Left kidney (tissue), 1 donor: ENCODE measurements at regions not wholly inside any gene's neighbourhood (a gene's known extent, or its start where the extent isn't known, plus 50 kb on each side); places are given as distances from the start of the nearest gene placed in this dataset.

ENCODE experiments used
- DNase-seq: peaks from one replicate; pipeline ENCODE4 v3.0.0-alpha.2; 2013

DNA sequence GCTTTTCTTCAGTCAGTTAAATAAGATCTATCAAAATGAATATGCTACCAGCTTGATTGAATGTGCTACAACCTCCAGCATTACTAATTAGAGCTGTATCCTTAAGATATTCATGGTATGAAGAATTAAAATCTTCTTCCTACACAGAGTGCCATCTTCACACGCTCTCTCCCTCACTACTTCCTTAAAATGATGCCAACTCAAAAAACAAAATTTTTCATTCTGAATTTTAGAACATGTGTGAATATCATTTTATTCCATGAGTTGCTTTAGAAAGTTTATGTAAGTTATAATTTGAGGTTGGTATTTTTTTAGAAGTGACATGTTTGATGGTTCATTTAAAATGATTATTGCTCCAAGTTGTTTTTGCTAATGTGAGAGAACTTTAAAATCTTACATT is 407.5 kb upstream of the CELF2 start:
- DNase-seq = no peak

DNA sequence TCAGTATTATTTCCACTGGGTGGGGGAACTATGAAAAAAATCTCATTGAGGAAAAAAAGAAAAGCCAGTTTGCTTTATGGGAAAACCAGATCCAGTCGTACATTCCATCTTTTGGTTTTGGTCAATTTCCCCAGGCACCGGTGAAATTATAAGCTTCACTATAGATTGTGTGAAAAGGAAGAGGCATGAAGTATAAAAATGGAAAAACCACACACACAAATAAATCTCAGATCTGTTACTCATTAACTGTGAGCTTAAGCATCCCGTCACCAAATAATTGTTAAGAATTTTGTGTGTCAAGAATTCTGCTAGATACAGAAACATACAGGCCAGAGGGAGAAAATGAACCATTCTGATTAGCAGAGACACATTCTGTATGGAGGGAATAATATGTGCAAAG is 405.5 kb upstream of the CELF2 start:
- DNase-seq = no peak

DNA sequence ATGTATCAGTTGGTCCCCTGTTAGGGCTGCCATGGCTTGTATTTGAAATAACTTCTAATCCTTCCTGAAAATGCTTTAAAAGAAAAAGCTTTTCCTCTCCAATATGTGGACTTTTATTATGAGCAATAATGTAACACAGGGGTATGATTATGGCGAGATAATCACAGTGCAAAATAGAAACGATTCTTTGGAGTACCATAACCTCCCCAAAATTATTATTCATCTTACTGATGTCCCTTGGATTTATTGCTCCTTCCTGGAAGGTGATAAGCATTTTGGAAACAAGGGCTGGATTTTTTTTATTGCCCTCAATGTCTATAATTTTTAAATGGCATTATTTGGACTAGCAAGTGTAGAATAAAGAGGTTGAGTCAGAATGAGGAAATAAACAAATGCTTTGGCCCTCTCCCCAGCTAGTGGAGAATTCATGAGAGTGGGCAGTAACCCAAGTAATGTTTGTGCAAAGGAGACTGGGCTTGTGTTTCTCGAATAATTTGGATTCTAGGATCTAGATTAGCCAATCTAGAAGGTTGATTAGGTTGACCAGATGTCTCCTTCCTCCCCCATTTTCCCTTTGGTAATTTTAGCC is 403.9 kb upstream of the CELF2 start:
- DNase-seq = no peak

DNA sequence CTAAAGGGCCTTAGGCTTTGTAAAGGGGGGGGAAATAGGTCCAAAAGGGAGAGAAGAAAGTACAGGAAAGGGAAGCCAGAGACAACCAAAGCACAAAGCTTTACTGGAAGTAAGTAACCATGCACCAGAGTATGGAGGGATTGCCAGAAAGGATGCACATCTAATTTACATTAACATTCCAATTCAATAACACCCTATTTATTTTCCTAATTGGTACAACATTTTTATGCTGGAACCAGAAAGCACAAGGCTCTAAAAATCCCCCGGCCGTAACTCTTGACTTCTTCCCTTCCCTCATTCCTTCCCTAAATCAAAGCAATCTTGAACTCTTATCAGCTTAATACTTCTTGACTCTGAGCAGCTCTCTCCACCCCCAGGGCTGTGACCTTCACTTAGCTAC is 400.0 kb upstream of the CELF2 start:
- DNase-seq = no peak

DNA sequence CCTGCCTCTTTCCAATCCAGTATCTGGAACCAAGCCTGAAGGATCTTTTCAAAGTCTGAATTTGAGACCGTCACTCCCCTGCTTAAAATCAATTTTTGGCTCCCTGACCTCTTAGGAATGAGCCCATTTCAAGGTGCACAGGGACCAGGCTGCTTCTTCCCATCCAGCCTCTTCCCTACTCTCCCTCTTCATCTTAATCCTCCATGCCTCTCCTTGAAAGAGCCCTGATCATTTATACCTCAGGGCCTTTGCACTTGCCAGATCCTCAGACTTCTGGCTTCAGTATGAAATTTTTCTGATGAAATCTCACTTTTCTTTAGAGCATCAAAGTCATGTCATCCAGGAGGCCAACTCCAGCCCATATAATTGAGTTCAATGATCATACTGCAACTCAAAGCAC is 399.5 kb upstream of the CELF2 start:
- DNase-seq = no peak

DNA sequence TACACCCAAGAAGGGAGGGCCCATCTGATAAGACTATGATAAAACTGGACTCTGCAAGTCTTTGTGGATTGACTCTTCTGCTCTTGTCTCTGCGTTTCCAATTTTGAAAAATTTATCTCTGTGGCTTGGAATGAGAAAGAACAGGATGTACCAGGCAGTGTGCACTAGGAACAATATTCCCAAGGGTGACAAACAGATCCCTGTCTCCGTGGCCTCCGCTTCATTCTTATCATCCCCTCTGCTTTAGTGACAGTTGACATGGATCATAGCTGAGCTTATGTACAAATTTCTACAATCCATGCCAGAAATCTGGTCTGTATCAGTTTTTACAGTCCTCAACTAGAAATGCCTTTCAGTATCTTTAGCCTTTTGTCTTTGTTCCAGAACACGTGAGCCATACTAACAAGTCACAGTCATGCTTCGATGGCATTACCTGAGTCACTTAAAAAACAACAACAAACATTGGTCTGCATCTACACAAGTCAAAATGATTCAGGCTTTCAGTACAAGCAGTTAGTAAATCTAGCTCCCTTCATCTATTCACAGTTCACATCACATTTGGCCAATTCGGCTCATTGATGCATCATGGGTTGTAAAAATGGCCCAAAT is 393.6 kb upstream of the CELF2 start:
- no peak for DNase-seq

DNA sequence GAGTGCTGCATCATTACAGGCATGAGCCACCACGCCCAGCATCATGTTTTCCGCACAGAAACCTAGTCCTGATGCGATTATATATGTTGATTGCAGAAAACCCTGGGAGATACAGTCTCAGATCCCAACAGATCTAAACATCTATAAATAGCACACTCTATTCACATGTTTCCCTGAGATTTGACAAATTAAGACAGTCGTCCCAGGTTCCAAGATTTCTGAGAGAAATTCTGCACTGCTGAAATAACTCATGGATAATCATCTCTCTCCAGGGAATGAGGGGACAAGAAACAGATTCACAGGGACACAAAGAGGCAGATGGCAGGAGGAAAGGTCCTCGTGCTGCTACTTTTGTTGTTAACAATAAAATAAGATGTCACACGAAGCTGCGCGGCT is 393.1 kb upstream of the CELF2 start:
- no peak for DNase-seq

DNA sequence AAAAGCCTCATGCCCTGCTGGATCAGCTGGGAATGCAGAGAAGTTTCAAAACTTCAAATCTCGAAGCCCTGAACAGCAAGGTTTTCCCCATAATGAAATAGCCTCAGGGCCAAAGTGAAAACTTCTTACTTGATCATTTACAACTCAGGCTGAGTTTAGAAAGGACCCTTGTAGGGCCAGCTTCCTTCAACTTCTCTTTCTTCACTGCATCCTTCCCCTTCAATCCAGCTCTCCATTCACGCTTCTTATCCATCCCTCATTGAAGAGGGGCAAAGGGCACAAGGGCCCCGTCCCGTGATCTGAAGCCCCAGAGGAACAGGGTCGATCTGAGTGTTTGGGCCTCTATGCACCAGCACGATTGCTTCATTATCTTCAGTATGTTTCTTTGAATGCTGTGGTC is 392.2 kb upstream of the CELF2 start:
- DNase-seq = no peak

DNA sequence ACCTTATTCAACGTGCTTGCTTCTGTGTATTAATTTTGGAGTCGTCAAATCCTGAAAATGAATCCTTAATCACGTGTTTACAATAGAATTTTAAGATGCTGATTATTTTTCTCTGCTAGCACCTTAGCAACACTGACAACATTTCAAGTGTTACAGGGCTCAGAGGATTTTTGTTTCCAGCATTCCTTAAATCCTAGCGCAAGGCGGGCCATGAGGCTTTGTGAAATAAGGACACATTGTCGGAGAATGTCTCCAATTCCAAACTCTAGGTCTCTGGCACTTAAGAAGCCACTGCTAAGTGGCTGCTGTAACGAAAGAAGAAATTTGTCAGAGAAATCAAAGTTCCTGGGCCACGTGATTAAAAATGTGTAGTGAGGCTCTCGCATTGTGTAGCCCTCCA is 390.9 kb upstream of the CELF2 start:
- no peak for DNase-seq

DNA sequence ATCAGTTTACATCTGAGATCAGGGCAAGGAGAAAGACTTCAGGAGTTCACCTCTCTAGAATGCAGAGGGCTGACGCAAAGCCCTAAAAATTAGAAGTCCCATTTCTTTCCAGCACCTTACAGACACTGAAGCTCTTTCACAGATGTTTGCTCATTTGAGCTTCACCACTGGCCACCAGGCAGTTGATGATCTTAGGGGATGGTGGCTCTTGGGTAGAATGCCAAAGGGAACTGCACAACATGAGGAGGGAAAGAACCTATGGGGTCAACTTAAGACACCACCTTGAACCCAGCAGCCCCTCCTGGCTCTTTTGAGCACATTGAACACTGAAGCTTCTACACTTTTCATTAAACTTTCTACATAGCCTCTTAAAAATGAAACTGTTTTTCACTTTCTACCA is 390.3 kb upstream of the CELF2 start:
- DNase-seq = no peak

DNA sequence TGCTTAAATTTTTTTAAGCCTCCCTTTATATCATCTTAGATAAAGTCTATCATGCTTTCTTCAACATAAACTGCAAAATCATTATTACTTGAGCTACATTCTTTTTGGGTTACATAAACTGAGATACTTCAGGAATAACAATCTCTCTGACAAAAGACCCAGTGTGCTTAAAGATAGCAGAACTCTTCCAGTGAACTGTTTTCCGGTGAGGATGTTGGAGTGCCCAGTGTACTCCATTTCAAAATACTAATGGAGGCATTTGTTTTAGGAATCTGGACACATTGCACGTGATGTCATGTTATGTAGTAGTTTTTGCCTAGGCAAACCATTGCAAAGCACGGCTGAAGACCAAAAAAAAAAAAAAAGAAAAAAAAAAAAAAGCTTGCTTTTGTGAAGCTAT is 388.2 kb upstream of the CELF2 start:
- no peak for DNase-seq

DNA sequence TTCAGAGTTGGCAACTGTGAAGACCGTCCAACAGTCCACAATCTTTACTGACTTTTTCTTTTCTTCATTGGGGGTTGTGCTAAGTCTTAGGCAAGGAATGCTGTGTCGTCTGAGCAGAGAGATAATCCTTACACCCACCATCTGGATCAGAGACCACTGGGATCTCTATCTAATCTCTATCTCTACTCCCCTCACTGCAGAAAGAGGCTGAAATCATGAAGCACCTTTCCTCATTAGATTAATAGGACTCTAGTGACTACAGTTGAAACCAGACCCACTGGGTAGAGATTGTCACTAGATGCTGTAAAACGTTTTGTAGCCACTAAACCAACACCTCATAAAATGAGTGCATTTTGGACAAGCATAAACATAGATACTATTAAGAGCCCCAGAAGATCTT is 387.4 kb upstream of the CELF2 start:
- no peak for DNase-seq

DNA sequence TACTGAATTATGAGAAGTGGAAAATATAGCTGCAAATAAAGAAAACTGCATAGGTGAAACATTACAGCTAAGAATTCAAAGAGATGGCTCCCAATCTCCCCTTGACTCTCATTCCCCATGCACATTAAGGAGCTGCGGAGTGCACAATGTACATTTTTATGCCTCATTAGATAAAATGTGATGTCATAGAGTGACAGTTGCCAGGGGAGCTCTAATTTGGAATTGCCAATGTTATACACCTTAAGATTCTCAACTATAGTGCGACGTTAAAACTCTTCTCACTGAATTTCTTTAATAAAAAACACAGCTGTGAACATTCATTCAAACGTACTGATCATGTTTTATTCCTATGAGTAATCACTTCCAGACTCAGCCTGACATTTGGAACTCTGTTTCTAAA is 386.9 kb upstream of the CELF2 start:
- DNase-seq = no peak

DNA sequence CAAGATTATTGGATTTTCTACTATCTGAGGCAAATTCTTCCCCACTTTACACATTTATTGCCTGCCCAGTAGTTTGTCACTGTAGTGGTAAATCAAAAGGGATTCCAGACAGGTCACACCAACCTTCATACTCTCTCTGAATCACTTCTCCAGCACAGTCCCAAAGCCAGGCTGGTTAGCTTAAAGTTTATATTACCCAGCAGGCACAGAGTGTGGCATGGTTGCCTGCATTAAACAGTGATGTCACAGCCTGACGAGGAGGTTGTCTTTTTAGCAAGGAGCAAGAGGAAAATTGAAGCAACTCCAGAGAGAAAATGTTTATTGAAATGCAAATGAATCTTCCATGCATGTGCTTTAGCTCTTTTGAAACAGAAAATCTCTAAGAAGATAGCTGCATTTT is 375.5 kb upstream of the CELF2 start:
- no peak for DNase-seq

DNA sequence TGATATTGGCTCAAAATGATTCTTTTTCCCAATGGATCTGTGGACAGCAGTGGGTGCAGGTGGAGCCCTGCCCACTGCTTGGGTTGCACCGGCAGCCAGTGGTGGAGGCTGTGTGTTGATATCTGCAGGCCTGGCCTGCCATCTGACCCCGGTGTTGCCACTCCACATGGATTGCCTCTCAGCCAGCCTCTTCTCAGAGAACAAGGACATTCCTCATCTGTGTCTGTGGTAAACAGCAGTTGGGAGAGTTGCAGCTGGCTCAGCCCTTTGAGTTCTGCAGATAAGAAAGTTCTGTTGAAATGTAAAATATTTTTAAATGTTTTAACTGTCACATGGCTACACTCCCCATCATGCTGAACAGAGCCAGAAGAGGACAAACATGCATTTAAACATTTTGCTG is 374.9 kb upstream of the CELF2 start:
- no peak for DNase-seq

DNA sequence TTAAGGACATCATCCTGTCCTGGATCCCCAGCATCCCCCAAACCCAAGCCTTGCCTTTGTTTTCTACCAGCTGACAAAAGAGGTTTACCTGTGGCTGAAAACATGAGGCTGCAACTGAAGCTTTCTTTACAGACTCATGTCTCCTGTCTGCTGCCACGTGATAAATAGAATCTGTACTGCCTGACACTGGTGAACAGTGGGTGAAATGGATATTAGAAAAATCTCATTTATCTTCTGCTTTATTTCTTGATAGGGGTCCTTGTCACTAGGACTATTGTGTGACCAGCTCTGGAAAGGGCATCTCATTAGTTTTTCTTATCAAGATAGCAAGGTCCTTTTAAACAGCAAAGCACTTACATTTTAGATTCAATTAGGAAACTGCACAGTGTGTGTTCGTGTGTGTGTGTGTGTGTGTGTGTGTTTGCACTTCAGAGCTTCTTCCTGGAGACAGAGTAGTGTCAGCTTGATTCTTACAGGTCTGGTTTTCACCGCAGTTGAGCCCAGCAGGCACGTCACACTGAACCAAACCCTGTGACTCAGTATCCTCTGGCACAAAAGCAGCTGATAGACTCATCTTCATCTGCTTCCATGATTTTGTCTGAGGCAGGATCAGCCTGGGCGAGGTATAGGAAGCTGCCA is 373.5 kb upstream of the CELF2 start:
- DNase-seq = no peak

DNA sequence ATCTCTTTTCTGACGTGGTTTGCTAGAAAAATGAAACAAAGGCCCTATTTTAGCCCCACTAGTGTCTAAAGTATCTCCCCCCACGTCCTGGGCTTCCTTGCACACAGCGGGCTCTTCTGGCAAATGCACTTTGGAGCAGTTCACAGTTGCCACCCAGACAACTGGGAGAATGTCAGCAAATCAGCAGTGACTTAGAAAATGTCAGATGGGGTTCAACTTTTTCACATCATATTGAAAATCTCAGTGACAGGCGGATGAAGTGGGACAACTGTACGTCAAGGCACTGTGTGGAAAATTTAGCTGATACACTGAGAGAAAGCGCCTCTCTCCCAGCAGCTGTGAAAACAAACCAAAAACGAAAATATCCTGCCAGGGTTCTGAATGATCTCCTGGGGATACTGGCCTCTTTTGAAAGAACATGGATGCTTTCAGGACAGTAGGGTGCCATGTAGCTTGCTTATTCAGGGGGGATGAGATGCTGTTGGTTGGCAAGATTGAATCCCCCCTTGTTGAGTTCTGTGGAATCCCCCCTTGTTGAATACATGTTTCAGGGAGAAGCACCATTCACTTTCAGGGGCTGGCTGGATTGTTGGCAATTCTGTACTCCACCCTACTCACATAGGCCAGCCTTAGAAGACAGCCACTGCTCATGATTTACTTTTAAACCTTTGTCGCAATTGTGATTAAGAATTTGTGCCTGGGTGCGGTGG is 372.8 kb upstream of the CELF2 start:
- DNase-seq = no peak

DNA sequence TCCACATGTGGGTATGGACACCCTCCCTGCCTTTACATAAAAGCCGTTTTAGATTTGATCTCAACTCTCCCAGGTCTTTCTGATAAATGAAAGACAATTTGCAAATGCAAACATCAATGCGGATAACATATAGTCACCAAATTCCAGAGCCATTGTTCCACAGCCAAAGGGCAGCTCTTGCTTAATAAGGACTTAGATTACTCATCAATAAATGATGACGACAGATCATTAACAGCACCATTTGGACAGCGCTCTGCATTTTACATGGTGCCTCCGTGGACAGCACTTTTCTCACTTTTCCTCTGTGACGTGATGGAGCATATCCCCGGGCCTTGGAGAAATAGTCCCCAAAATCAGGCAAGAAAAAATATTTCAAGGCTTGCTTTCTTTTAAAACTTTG is 370.3 kb upstream of the CELF2 start:
- no peak for DNase-seq

DNA sequence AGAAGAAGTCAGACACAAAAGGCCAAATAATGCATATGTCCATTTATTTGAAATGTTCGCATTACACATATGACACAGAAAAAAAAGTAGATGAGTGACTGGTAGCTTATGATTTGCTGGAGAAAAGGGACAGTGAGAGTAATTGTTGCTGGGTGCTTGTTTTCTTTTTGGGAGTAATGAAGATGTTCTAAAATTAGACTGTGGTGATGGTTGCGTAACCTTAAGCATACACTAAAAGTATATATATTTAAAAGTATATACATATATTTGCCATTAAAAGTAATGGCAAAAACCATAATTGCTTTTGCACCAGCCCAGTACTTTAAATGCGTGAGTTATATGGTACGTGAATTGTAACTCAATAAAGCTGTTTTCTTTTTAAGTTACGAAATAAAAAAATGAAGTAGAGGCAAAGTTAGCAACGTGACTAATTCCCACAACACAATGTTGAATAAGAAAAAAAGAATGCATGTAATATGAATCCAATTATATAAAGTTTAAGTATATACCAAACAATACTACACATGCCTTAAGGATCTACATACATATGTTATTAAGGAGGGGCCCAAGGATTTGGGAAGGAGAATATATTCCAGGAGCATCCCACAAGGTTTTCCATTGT is 360.4 kb upstream of the CELF2 start:
- DNase-seq = no peak

DNA sequence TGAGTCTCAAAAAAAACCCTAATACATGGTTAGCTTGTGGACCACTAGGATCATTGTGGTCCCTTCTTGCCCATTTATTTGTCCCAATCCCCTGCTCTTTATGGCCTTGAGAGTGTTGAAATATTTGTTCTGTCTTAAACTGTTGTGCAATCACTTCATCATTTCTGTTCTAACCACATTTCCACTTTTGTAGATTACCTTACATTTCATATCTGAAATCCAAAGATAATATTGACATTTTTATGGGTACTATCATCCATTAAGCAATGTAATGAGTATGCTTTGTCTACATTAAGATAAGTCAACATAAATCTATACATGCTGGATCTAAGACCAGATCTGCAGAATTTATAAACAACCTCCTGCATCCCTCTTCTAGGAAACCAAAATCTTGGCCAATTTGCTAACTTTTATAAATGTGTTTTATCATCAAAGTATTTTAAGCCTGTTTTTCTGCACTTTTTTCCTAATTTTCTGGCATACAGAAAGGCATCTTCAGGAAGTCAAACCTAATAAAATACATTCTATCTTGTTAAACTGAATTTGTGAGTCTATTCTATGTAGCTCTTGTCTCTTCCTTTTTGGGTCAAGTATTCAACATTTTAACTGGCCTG is 359.4 kb upstream of the CELF2 start:
- no peak for DNase-seq

DNA sequence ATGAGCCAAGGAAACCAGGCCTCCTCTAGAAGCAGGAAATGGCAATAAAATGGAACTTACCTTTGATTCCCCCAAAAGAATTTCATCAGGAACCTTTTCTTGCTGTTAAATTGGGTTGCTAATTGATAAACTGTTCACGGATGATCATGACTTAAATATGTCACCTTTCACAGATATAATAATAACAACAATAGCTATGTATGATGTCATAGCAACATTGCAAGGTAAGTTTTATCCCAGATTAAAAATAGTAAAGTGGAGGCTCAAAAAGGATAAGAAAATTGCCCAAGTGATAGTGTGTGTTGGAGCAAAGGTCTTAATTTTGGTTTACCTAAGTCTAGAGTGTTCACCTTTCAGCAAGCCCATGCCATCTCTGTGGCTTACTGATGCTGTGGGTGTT is 357.6 kb upstream of the CELF2 start:
- DNase-seq = no peak

DNA sequence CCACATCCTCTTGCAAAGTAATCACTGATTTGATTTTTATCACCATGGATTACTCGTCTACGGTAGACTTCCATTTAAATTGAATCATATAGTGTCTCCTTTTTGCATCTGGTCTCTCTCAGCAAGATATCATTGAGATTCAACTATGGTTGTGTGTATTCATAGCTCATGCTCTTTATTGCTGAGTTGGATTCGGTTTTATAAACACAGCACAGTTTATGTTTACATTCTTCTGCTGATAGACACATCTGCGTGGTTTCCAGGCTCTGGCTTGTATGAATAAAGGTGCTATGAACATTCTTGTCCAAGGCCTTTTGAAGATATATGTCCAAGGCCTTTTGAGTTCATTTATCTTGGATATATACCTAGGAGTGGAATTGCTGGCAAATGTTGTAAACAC is 356.5 kb upstream of the CELF2 start:
- DNase-seq = no peak
